C4-2B (cell line): ENCODE measurements at regions not wholly inside any gene's neighbourhood (a gene's known extent, or its start where the extent isn't known, plus 50 kb on each side); places are given as distances from the start of the nearest gene placed in this dataset.

Experiments
- H3K27ac ChIP-seq: fragments of 450-650 bp; 2 replicates; pipeline ENCODE4 v1.5.1; 2017
- CTCF ChIP-seq: fragments of 450-650 bp; conservative IDR thresholded peaks from 2 replicates; pipeline ENCODE4 v1.5.1; 2017; ENCODE audit warnings: mild to moderate bottlenecking
- ZFX ChIP-seq: fragments of 450-650 bp; IDR thresholded peaks from 2 replicates; pipeline ENCODE4 v1.6.1; 2017

GRCh38 chr13:68490594-68490993 lies 1260.5 kb upstream of the PCDH9 start:
- TF ChIP-seq ZFX, result no peak
- no peak for TF ChIP-seq CTCF
- no peak overlapping the region for H3K27ac ChIP-seq

GRCh38 chr13:68481130-68481529 lies 1251.0 kb upstream of the PCDH9 start:
- H3K27ac ChIP-seq, result no peak overlapping the region

GRCh38 chr13:68473834-68474326 lies 1243.7 kb upstream of the PCDH9 start:
- no peak overlapping the region for H3K27ac ChIP-seq
- TF ChIP-seq ZFX (no peak), CTCF (no peak)

More at GRCh38 chr13:68481130-68481529, 1251.0 kb upstream of the PCDH9 start:
- TF ChIP-seq CTCF, result no peak
- no peak for TF ChIP-seq ZFX

- no peak for TF ChIP-seq CTCF
- TF ChIP-seq ZFX, result no peak
- no peak overlapping the region for H3K27ac ChIP-seq
These were observed 1237.0 kb upstream of the PCDH9 start for GRCh38 chr13:68467160-68467559.

GRCh38 chr13:68440874-68441273 lies 1210.7 kb upstream of the PCDH9 start:
- no peak for TF ChIP-seq CTCF
- no peak for TF ChIP-seq ZFX
- H3K27ac ChIP-seq, result no peak overlapping the region

GRCh38 chr13:68439817-68440216 lies 1209.7 kb upstream of the PCDH9 start:
- TF ChIP-seq ZFX (no peak), CTCF (no peak)
- H3K27ac ChIP-seq, result no peak overlapping the region

- TF ChIP-seq ZFX (no peak), CTCF (no peak)
- no peak overlapping the region for H3K27ac ChIP-seq
These were observed 1198.2 kb upstream of the PCDH9 start for GRCh38 chr13:68428292-68428691.
